HG02981 (cell line): ENCODE measurements at regions not wholly inside any gene's neighbourhood (a gene's known extent, or its start where the extent isn't known, plus 50 kb on each side); places are given as distances from the start of the nearest gene placed in this dataset.
A peak's percentile ranks its signal among the peaks of the same experiment; 100 is the strongest.

Source experiments
- ATAC-seq: cut with Tn5 transposase; IDR thresholded peaks from one replicate; pipeline ENCODE4 v1.9.1; 2021; ENCODE audit warnings: mild to moderate bottlenecking, moderate library complexity; ENCODE audit not compliant: unreplicated experiment

- ATAC-seq, result no peak
Observed at GRCh38 chr1:198032668-198033067, 115.5 kb downstream of the LHX9 start.

- no peak for ATAC-seq
Observed at GRCh38 chr1:198040880-198041279, 115.9 kb upstream of the NEK7 start.

GRCh38 chr1:198042168-198042567 lies 114.6 kb upstream of the NEK7 start:
- no peak for ATAC-seq

- no peak for ATAC-seq
Observed at GRCh38 chr1:198047913-198048312, 108.9 kb upstream of the NEK7 start.

- ATAC-seq, result no peak
Observed at GRCh38 chr1:198054510-198054909, 102.3 kb upstream of the NEK7 start.

- ATAC-seq, result peak; percentile 71
Observed at GRCh38 chr1:198056255-198056654, 100.5 kb upstream of the NEK7 start.

- no peak for ATAC-seq
Observed at GRCh38 chr1:198064181-198064580, 92.6 kb upstream of the NEK7 start.

- no peak for ATAC-seq
Observed at GRCh38 chr1:198068285-198068684, 88.5 kb upstream of the NEK7 start.

GRCh38 chr1:198072177-198072576 lies 84.6 kb upstream of the NEK7 start:
- no peak for ATAC-seq

GRCh38 chr1:198075296-198075695 lies 81.5 kb upstream of the NEK7 start:
- ATAC-seq, result no peak

GRCh38 chr1:198079432-198079951 lies 77.3 kb upstream of the NEK7 start:
- no peak for ATAC-seq

GRCh38 chr1:198082576-198082975 lies 74.2 kb upstream of the NEK7 start:
- ATAC-seq, result no peak

GRCh38 chr1:198083549-198083948 lies 73.2 kb upstream of the NEK7 start:
- no peak for ATAC-seq

- no peak for ATAC-seq
Observed at GRCh38 chr1:198084241-198084908, 72.4 kb upstream of the NEK7 start.

GRCh38 chr1:198086051-198086745 lies 70.6 kb upstream of the NEK7 start:
- no peak for ATAC-seq

GRCh38 chr1:198087831-198088230 lies 69.0 kb upstream of the NEK7 start:
- no peak for ATAC-seq

- no peak for ATAC-seq
Observed at GRCh38 chr1:198088360-198089071, 68.3 kb upstream of the NEK7 start.

GRCh38 chr1:198096390-198096789 lies 60.4 kb upstream of the NEK7 start:
- no peak for ATAC-seq

GRCh38 chr1:198099755-198100154 lies 57.0 kb upstream of the NEK7 start:
- ATAC-seq, result no peak

GRCh38 chr1:198101716-198102453 lies 54.9 kb upstream of the NEK7 start:
- ATAC-seq, result no peak

- no peak for ATAC-seq
Observed at GRCh38 chr1:198102454-198102827, 54.4 kb upstream of the NEK7 start.
